Epithelial cell of prostate (primary cell): ENCODE measurements at regions not wholly inside any gene's neighbourhood (a gene's known extent, or its start where the extent isn't known, plus 50 kb on each side); places are given as distances from the start of the nearest gene placed in this dataset.

ENCODE experiments used
- DNase-seq: peaks from one replicate; pipeline ENCODE4 v3.0.0-alpha.2; 2011; ENCODE audit warnings: low read depth, low spot score
- H3K27ac ChIP-seq: fragments of 450-650 bp; 2 replicates; pipeline ENCODE4 v1.5.1; 2017; ENCODE audit warnings: mild to moderate bottlenecking

- no peak overlapping the region for H3K27ac ChIP-seq
- DNase-seq: no peak
Measured at GRCh38 chr1:239764546-239764945, 327.1 kb upstream of the FMN2 start.

- DNase-seq: no peak
- H3K27ac ChIP-seq: no peak overlapping the region
Measured at GRCh38 chr1:239765163-239765562, 326.5 kb upstream of the FMN2 start.

- DNase-seq: no peak
Measured at GRCh38 chr1:239771550-239771949, 320.1 kb upstream of the FMN2 start.

GRCh38 chr1:239772446-239772845, 319.2 kb upstream of the FMN2 start:
- no peak overlapping the region for H3K27ac ChIP-seq
- no peak for DNase-seq

More at GRCh38 chr1:239771550-239771949, 320.1 kb upstream of the FMN2 start:
- H3K27ac ChIP-seq: no peak overlapping the region

- H3K27ac ChIP-seq: no peak overlapping the region
- no peak for DNase-seq
Measured at GRCh38 chr1:239775466-239775865, 316.2 kb upstream of the FMN2 start.

GRCh38 chr1:239778208-239778813, 313.4 kb upstream of the FMN2 start:
- H3K27ac ChIP-seq: no peak overlapping the region
- DNase-seq: no peak

- no peak overlapping the region for H3K27ac ChIP-seq
- no peak for DNase-seq
Measured at GRCh38 chr1:239779962-239780361, 311.7 kb upstream of the FMN2 start.

- no peak overlapping the region for H3K27ac ChIP-seq
- DNase-seq: no peak
Measured at GRCh38 chr1:239784896-239785295, 306.8 kb upstream of the FMN2 start.

GRCh38 chr1:239785576-239785975, 306.1 kb upstream of the FMN2 start:
- DNase-seq: no peak
- H3K27ac ChIP-seq: no peak overlapping the region

- DNase-seq: no peak
- no peak overlapping the region for H3K27ac ChIP-seq
Measured at GRCh38 chr1:239786464-239786863, 305.2 kb upstream of the FMN2 start.

- DNase-seq: no peak
- no peak overlapping the region for H3K27ac ChIP-seq
Measured at GRCh38 chr1:239792157-239792556, 299.5 kb upstream of the FMN2 start.

GRCh38 chr1:239795304-239795703, 296.4 kb upstream of the FMN2 start:
- H3K27ac ChIP-seq: no peak overlapping the region
- no peak for DNase-seq

- no peak overlapping the region for H3K27ac ChIP-seq
- DNase-seq: no peak
Measured at GRCh38 chr1:239799617-239800016, 292.1 kb upstream of the FMN2 start.

- H3K27ac ChIP-seq: no peak overlapping the region
- no peak for DNase-seq
Measured at GRCh38 chr1:239800861-239801260, 290.8 kb upstream of the FMN2 start.

GRCh38 chr1:239802275-239802674, 289.4 kb upstream of the FMN2 start:
- DNase-seq: no peak
- H3K27ac ChIP-seq: no peak overlapping the region

- no peak overlapping the region for H3K27ac ChIP-seq
Measured at GRCh38 chr1:239803781-239804180, 287.9 kb upstream of the FMN2 start.

GRCh38 chr1:239804266-239804665, 287.4 kb upstream of the FMN2 start:
- no peak overlapping the region for H3K27ac ChIP-seq
- DNase-seq: no peak

More at GRCh38 chr1:239803781-239804180, 287.9 kb upstream of the FMN2 start:
- DNase-seq: no peak

GRCh38 chr1:239805042-239805441, 286.6 kb upstream of the FMN2 start:
- no peak overlapping the region for H3K27ac ChIP-seq
- DNase-seq: no peak

- DNase-seq: no peak
- H3K27ac ChIP-seq: no peak overlapping the region
Measured at GRCh38 chr1:239805851-239806772, 285.6 kb upstream of the FMN2 start.

GRCh38 chr1:239806897-239807296, 284.8 kb upstream of the FMN2 start:
- DNase-seq: no peak
- H3K27ac ChIP-seq: no peak overlapping the region

- DNase-seq: no peak
- no peak overlapping the region for H3K27ac ChIP-seq
Measured at GRCh38 chr1:239807361-239807760, 284.3 kb upstream of the FMN2 start.

- DNase-seq: no peak
- H3K27ac ChIP-seq: no peak overlapping the region
Measured at GRCh38 chr1:239810061-239810481, 281.6 kb upstream of the FMN2 start.
